ENCODE measurements at regions not wholly inside any gene's neighbourhood (a gene's known extent, or its start where the extent isn't known, plus 50 kb on each side); places are given as distances from the start of the nearest gene placed in this dataset.

DNA sequence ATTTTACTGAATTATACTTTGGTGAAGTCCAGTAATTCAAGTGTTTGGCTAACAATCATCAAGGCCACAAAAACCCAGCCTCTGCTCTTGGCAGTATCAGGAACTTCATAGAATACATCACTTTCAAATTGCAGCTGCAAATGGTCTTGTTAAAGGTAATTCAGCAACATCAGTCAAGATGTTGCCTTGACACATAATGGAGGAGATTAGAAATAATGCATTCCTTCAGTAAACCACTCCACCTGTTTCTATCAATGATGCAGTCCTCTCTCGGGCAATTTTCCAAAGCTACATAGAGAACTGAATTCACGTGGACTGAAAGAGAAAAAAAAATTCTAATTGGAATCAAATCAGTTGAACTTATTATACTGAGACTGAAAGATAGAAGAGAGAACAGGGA, 279.3 kb downstream of the VGLL3 start:
- no peak for DNase-seq (ENCODE audit: low spot score in 2 of 2)
- WGBS, 2 donors: 65 to 70% methylated on average over 2 of the region's 2 CpGs
- H3K4me3 ChIP-seq (ENCODE audit: low read depth, poor library complexity, severe bottlenecking): no peak overlapping the region
- TF ChIP-seq CTCF (IDR thresholded peaks at IDR 0.05): no peak
- TF ChIP-seq POLR2A (IDR thresholded peaks at IDR 0.05): no peak
- intact Hi-C loops (cut with DNase I; ENCODE audit: low total_unique reads): no loop called here

- WGBS, 2 donors: 75 to 80% methylated on average over 4 to 6 of the region's 7 CpGs
- intact Hi-C loops (cut with DNase I; ENCODE audit: low total_unique reads): no loop called here
- no peak overlapping the region for H3K4me3 ChIP-seq (ENCODE audit: low read depth, poor library complexity, severe bottlenecking)
- no peak for DNase-seq (ENCODE audit: low spot score in 2 of 2)
- TF ChIP-seq POLR2A (IDR thresholded peaks at IDR 0.05) (no peak), CTCF (IDR thresholded peaks at IDR 0.05) (no peak)
Observed at GRCh38 chr3:86708893-86709292, 282.1 kb downstream of the VGLL3 start.

- WGBS, 2 donors: 6 to 20% methylated on average over 1 of the region's 1 CpG
- no peak overlapping the region for H3K4me3 ChIP-seq (ENCODE audit: low read depth, poor library complexity, severe bottlenecking)
- no peak for DNase-seq (ENCODE audit: low spot score in 2 of 2)
- intact Hi-C loops (cut with DNase I; ENCODE audit: low total_unique reads): no loop called here
- no peak for TF ChIP-seq CTCF (IDR thresholded peaks at IDR 0.05)
- TF ChIP-seq POLR2A (IDR thresholded peaks at IDR 0.05): no peak
Observed at GRCh38 chr3:86702381-86702958, 288.5 kb downstream of the VGLL3 start.

DNA sequence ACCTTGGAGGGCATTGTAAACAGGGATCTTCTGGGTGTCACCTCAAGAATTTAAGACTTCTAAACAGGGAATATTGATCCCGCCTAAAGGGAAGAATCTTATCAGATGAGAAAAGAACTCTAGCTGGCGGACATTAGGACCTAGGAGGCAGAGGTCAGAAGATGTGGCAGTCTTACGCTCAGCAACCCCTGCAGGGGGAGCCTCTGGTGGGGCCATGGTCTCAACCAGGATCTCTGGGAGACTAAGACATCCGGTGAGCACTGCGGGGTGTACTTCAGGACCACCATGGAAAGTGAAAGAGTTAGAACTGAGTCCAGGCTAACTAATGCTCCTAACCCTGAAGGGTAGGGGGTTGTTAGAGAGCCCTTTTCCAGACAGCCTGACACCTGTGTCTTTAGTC, 295.2 kb downstream of the VGLL3 start:
- WGBS, 2 donors: 86 to 90% methylated on average over 5 of the region's 5 CpGs
- DNase-seq (ENCODE audit: low spot score in 2 of 2): no peak
- no peak overlapping the region for H3K4me3 ChIP-seq (ENCODE audit: low read depth, poor library complexity, severe bottlenecking)
- TF ChIP-seq CTCF (IDR thresholded peaks at IDR 0.05): no peak
- no peak for TF ChIP-seq POLR2A (IDR thresholded peaks at IDR 0.05)
- intact Hi-C loops (cut with DNase I; ENCODE audit: low total_unique reads): no loop called here

DNA sequence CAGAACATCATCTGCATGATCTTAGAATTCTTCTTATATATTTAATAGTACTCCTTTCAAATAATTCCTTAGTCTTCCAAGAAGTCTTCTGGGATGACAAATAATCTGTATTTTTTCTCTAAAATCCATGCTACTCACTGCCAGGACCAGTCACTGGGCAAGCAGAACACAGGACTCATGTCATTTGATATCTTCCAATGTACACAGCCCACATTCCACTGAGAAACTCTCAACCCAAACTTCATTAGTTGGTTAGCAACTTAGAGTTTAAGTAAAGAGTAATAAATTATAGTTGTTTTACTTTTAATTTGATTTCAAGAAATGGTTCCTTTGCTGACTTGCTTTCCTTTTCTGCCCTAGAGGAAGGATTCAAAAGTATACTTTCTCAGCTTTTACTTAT, 317.0 kb downstream of the VGLL3 start:
- no peak overlapping the region for H3K4me3 ChIP-seq (ENCODE audit: low read depth, poor library complexity, severe bottlenecking)
- intact Hi-C loops (cut with DNase I; ENCODE audit: low total_unique reads): no loop called here
- TF ChIP-seq POLR2A (IDR thresholded peaks at IDR 0.05) (no peak), CTCF (IDR thresholded peaks at IDR 0.05) (no peak)
- no peak for DNase-seq (ENCODE audit: low spot score in 2 of 2)

DNA sequence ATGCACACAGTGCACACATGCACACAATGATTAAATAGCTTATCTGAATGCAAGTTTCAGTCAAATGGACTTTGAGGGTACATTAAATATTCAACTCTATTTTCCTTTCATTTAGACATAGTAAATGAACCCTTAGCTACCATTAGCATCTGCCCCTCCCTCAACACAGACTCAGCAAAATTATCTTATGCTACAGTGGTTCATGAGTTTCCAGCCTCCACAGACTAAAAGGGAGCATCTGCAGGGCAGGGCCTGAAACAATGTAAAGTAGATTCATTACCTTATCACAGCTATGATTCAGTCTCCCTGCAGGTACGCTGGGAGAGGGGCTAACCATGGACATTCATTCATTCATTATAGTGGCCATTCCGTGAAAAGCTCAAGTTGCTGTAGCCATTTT, 329.1 kb downstream of the VGLL3 start:
- WGBS, 2 donors: 74 to 85% methylated on average over 2 of the region's 2 CpGs
- DNase-seq (ENCODE audit: low spot score in 2 of 2): no peak
- TF ChIP-seq POLR2A (IDR thresholded peaks at IDR 0.05) (no peak), CTCF (IDR thresholded peaks at IDR 0.05) (no peak)
- H3K4me3 ChIP-seq (ENCODE audit: low read depth, poor library complexity, severe bottlenecking): no peak overlapping the region
- intact Hi-C loops (cut with DNase I; ENCODE audit: low total_unique reads): no loop called here

Measured in lower leg skin (tissue), 4 donors.